Pancreas (tissue), 10 donors: ENCODE measurements at regions not wholly inside any gene's neighbourhood (a gene's known extent, or its start where the extent isn't known, plus 50 kb on each side); places are given as distances from the start of the nearest gene placed in this dataset.
A peak's percentile ranks its signal among the peaks of the same experiment; 100 is the strongest.

Experiments used
- ATAC-seq, 4 donors: fragments of 200-7000 bp; cut with Tn5 transposase; one replicate each; pipeline versions ENCODE4 v1.8.0 to v1.9.1; 2020; ENCODE audit warnings: mild to moderate bottlenecking in 4 of 4, moderate library complexity in 4 of 4
- DNase-seq, 6 donors: peaks; one replicate each; pipeline ENCODE4 v3.0.0-alpha.2; 2020
- FAIRE-seq: peaks from 2 replicates; lab custom pipeline; 2012; peaks lifted over from hg19 to GRCh38; lab: Jason Lieb, UNC
- H3K27ac ChIP-seq, 4 donors: fragments of 200-600 bp; sonication (generic); 1 replicate in 3 of 4; 2 replicates in 1 of 4; pipeline versions ENCODE4 v1.5.0 to v1.8.0; 2020
- H3K27me3 ChIP-seq, 4 donors: fragments of 200-600 bp; one replicate each; pipeline ENCODE4 v1.8.0; 2021
- H3K36me3 ChIP-seq, 3 donors: fragments of 200-600 bp; sonication (generic) in 1 of 3; one replicate each; pipeline versions ENCODE4 v1.5.0 to v1.8.0; 2020 to 2021
- H3K4me1 ChIP-seq, 3 donors: fragments of 200-600 bp; one replicate each; pipeline ENCODE4 v1.8.0; 2021
- H3K4me3 ChIP-seq, 4 donors: fragments of 200-600 bp; sonication (generic) in 2 of 4; one replicate each; pipeline versions ENCODE4 v1.5.0 to v1.8.0; 2020 to 2021
- H3K9me3 ChIP-seq, 4 donors: fragments of 200-600 bp; one replicate each; pipeline ENCODE4 v1.8.0; 2021
- WGBS, 2 donors: extraction: QIAGEN DNeasy Blood & Tissue Kit; methylation state at CpG; one replicate each; pipeline ENCODE4 v1.1.7; 2013; 5-methylcytosine and 5-hydroxymethylcytosine counted together
- intact Hi-C, 3 donors: fragments of 100-400 bp; cut with DNase I; formaldehyde crosslinking; loops; one replicate each; pipeline versions ENCODE4 v1.11.1 to v1.14.2; 2022
- TF ChIP-seq, protein P1 (sequence below), 4 donors: fragments of 200-600 bp; sonication (generic) in 3 of 4; IDR thresholded peaks; one replicate each; pipeline versions ENCODE4 v1.5.0 to v1.8.0; 2021; ENCODE audit warnings: antibody characterized with exemption in 4 of 4
- donor health status: healthy with polysubstance abuse.
- donor health status: DM: no; HTN: no; CAD: no; lungs with moderate emphysema.
- donor health status: DM: no; HTN: no; CAD: no.
- donor health status: control.
- donor health status: control.
- donor health status: Bipolar disorder and iron deficiency.
- donor health status: DM: yes; HTN: yes; CAD: no.
- donor health status: DM: no; HTN: no; CAD: no.
- donor health status: DM: no; HTN: no; CAD: no.
- donor health status: DM: yes; HTN: yes; CAD: no.

DNA sequence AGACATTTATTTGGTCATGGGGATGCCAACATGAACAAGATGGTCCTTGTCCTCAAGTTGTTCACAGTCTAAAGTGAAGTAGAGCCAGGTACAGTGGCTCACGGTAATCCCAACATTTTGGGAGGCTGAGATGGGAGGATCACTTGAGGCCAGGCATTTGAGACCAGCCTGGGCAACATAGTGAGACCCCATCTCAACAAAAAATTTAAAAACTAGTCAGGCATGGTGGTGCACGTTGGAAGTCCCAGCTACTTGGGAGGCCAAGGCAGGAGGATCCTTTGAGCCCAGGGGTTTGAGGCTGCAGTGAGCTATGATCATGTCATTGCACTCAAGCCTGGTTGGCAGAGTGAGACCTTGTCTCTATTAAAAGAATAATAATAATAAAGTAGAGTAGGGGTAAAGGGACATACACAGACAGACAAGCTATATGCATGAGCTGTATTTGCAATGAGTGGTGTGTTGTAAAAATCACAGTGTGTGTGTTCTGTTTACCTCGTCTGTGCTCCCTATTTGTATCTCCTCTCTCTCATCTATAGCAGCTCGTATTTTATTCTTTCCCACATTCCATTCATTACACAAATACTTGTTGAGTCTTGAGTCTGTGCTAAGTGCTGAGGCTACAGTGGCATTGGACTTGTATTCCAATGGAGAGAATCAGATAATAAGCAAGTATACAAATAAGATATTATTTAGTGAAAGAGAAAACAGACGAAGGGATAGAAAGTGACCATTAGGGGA is 73.9 kb upstream of the DHX40 start:
- ATAC-seq (no peak), FAIRE-seq (no peak), DNase-seq (no peak)
- intact Hi-C loops = no loop called here
- no peak overlapping the region for H3K27ac ChIP-seq
- H3K27me3 ChIP-seq = no peaks in the 10 kb centered on the region
- H3K4me1 ChIP-seq = no peaks in the 10 kb centered on the region
- no peak overlapping the region for H3K4me3 ChIP-seq
- 73 to 75% methylated on average over 5 of the region's 5 CpGs for WGBS, 2 donors
- H3K9me3 ChIP-seq = no peaks in the 10 kb centered on the region
- H3K36me3 ChIP-seq = no peaks in the 10 kb centered on the region
- TF ChIP-seq, protein P1, sequence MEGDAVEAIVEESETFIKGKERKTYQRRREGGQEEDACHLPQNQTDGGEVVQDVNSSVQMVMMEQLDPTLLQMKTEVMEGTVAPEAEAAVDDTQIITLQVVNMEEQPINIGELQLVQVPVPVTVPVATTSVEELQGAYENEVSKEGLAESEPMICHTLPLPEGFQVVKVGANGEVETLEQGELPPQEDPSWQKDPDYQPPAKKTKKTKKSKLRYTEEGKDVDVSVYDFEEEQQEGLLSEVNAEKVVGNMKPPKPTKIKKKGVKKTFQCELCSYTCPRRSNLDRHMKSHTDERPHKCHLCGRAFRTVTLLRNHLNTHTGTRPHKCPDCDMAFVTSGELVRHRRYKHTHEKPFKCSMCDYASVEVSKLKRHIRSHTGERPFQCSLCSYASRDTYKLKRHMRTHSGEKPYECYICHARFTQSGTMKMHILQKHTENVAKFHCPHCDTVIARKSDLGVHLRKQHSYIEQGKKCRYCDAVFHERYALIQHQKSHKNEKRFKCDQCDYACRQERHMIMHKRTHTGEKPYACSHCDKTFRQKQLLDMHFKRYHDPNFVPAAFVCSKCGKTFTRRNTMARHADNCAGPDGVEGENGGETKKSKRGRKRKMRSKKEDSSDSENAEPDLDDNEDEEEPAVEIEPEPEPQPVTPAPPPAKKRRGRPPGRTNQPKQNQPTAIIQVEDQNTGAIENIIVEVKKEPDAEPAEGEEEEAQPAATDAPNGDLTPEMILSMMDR (IDR thresholded peaks at IDR 0.05) = no peak

DNA sequence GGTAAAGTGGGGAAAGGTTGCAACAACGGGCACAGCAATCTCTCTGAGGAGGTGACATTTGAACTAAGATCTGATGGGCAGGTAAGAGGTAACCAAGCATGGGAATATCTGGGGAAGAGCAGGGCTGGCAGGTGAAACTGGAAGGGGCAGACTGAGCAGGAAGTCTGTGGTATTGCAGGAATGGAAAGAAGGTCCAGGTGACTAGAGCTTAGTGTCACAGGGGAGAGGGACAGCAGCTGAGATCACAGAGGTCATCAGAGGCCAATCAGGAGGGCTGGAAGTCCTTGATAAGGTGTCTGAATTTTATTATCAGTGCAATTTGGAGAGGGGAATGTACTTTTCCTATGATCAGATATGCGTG is 73.3 kb upstream of the DHX40 start:
- intact Hi-C loops = no loop called here
- H3K36me3 ChIP-seq = no peaks in the 10 kb centered on the region
- no peak overlapping the region for H3K27ac ChIP-seq
- H3K4me1 ChIP-seq = no peaks in the 10 kb centered on the region
- no peak for DNase-seq
- H3K9me3 ChIP-seq = no peaks in the 10 kb centered on the region
- no peaks in the 10 kb centered on the region for H3K27me3 ChIP-seq
- 58 to 59% methylated on average over 2 of the region's 2 CpGs for WGBS, 2 donors
- FAIRE-seq = no peak
- TF ChIP-seq, protein P1 (IDR thresholded peaks at IDR 0.05) = no peak
- H3K4me3 ChIP-seq = no peak overlapping the region
- ATAC-seq = no peak

DNA sequence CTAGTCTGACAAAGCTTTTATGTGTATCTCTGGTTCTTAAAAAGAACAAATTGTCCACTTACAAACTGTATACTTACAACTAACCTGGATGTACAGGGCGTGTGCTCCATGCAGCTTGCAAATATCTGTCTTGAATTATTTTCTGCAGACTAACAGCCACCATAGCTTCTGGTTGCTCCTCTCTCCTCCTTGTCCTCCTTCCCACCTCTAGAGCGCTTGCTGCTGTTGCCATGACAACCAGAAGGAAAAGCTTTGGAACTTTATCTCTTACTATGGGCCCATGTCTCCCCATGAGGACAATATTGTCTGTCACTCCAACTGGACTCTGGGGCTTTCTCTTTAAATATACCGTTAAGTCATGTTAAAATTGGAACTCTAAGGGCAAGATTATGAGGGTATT is 71.5 kb upstream of the DHX40 start:
- DNase-seq = no peak
- no peak for FAIRE-seq

DNA sequence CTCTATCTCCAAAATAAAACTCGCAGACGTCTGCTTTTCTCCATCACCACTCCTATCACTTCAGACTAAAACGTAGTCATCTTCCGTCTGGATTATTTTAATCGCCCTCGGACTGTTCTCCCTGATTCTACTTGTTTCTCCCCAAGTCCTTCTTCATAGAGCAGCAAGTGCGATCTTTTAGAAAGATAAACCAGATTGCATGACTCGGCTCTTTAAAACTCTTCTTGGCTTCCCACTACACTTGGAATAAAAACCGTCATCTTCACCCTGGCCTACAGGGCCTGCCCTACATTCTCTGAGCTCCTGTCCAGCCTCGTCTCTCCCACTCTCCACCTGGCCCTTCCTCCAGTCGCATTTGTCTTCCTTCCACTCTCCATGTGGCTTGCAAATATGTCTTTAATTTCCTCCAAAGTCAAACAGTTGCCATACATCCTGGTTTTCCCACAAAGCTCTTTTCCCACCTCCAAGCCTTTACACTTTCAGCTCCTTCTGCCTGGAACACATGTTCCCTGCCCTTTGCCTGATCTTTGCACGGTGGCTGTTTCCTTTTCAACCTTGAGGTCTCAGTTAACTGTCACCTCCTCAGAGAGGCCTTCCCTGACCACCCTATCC is 70.5 kb upstream of the DHX40 start:
- H3K27me3 ChIP-seq = no peaks in the 10 kb centered on the region
- ATAC-seq = no peak
- TF ChIP-seq, protein P1 (IDR thresholded peaks at IDR 0.05) = no peak
- DNase-seq = no peak
- peaks cover 0 to 3% (median 0%) of the 10 kb centered on the region in 3 donors for H3K4me1 ChIP-seq
- no peak overlapping the region for H3K4me3 ChIP-seq
- no peaks in the 10 kb centered on the region for H3K9me3 ChIP-seq
- 84 to 85% methylated on average over 12 of the region's 12 CpGs for WGBS, 2 donors
- intact Hi-C loops = no loop called here
- no peak for FAIRE-seq
- H3K27ac ChIP-seq = no peak overlapping the region
- no peaks in the 10 kb centered on the region for H3K36me3 ChIP-seq

More for the DNA sequence above, 71.5 kb upstream of the DHX40 start:
- TF ChIP-seq, protein P1 (IDR thresholded peaks at IDR 0.05) = no peak
- ATAC-seq = no peak
- Histone ChIP-seq H3K4me3 (no peak overlapping the region), H3K27ac (no peak overlapping the region), H3K9me3 (no peaks in the 10 kb centered on the region), H3K27me3 (no peaks in the 10 kb centered on the region), H3K4me1 (peaks cover 0 to under 1% (median 0%) of the 10 kb centered on the region in 3 donors), H3K36me3 (no peaks in the 10 kb centered on the region)
- 95 to 97% methylated on average over 3 of the region's 3 CpGs for WGBS, 2 donors
- intact Hi-C loops = no loop called here

DNA sequence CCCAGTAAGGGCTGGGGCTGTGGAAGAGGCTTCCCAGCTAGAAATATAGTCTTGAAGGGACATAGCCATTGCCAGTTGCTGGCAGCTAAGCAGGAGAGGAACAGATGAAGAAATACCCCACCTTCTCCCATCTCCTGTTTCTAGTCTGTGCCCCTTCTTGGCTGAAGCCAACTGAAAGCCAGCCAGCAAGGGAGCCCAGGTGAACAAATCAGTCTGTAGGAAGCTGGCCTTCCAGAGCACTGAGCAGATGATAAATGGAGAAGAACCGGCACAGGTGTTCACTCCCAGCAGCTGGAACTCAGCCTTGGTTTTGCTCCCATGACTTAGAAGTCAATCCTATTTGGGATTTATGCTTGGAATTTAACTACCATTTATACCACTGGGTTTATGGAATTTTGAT is 69.2 kb upstream of the DHX40 start:
- no peak for FAIRE-seq
- Histone ChIP-seq H3K27me3 (no peaks in the 10 kb centered on the region), H3K9me3 (no peaks in the 10 kb centered on the region), H3K36me3 (no peaks in the 10 kb centered on the region), H3K27ac (no peak overlapping the region), H3K4me3 (no peak overlapping the region), H3K4me1 (peaks cover 0 to 3% (median 0%) of the 10 kb centered on the region in 3 donors)
- ATAC-seq = peak; percentile 35 to 86 (median 74)
- WGBS, 2 donors = 18 to 26% methylated on average over 1 of the region's 1 CpG
- TF ChIP-seq, protein P1 (IDR thresholded peaks at IDR 0.05) = no peak
- intact Hi-C loops = no loop called here
- DNase-seq = peak in 4 of 6 donors; percentile 22 to 38 (median 24)
